RWPE1 (cell line): ENCODE measurements at regions not wholly inside any gene's neighbourhood (a gene's known extent, or its start where the extent isn't known, plus 50 kb on each side); places are given as distances from the start of the nearest gene placed in this dataset.

Experiments used
- CTCF ChIA-PET: fragments of 350-600 bp; sonication (Branson Sonifier 250); formaldehyde crosslinking; extraction: SDS; loops from one replicate; lab custom pipeline; 2021; lab: Yijun Ruan, JAX
- POLR2A ChIA-PET: fragments of 400-600 bp; formaldehyde crosslinking; extraction: SDS; loops from one replicate; lab custom pipeline; 2020; ENCODE audit warnings: antibody characterized with exemption; ENCODE audit not compliant: low non-redundant PET; lab: Yijun Ruan, JAX
- DNase-seq: peaks from one replicate; pipeline ENCODE4 v3.0.0; 2012; ENCODE audit warnings: low spot score
- H3K27ac ChIP-seq: fragments of 450-650 bp; 2 replicates; pipeline ENCODE4 v1.5.1; 2017
- TF ChIP-seq, protein P1 (sequence below): fragments of 450-650 bp; conservative IDR thresholded peaks from 2 replicates; pipeline ENCODE4 v1.5.1; 2017; ENCODE audit warnings: low read depth, mild to moderate bottlenecking

DNA sequence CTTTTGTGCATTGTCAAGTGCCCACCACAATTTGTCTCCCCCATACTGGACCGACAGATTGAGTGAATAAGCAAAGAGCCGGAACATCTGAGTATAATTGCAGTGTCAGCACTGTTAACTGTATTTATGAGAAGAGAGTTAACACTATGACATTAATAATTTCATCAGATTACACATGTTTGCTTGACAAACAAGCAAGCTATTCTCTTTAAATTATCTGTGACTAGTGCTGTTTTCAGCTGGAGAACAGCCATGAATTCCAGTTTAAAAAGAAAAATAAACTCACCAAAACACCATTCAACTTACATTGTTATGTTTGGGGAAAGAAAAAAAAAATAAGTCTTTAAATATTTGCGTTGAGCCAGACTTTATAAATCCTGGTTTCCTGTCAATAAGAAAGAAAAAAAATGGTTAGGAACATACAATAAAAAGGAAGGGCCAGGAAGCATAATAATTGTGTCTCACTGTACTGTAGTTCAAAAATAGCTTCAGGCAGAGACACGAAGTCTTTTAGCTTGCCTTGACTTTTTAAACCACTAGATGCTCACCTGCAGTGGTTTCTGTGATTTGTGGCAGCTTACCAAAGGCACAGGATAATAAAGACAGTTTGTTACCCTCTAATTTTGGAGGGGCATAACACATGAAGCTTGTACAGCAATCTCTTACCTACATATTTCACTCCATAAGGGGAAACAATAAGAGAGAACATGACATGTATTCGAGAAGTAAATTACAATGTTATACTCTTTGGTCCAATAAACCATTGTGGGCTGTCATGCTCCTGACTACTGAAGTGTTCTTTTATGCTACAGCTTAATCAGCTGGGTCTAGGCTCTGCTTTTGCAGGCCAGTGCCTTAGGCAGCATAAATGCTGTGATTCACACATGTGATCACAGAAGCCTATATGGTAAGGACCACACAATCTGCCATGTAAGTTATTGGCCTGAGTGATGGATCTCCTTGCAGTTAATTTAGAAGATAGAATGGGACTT is 302.0 kb upstream of the ADGRL2 start:
- H3K27ac ChIP-seq: no peak overlapping the region
- ChIA-PET CTCF (no interaction called here), POLR2A (no interaction called here)
- TF ChIP-seq, protein P1, sequence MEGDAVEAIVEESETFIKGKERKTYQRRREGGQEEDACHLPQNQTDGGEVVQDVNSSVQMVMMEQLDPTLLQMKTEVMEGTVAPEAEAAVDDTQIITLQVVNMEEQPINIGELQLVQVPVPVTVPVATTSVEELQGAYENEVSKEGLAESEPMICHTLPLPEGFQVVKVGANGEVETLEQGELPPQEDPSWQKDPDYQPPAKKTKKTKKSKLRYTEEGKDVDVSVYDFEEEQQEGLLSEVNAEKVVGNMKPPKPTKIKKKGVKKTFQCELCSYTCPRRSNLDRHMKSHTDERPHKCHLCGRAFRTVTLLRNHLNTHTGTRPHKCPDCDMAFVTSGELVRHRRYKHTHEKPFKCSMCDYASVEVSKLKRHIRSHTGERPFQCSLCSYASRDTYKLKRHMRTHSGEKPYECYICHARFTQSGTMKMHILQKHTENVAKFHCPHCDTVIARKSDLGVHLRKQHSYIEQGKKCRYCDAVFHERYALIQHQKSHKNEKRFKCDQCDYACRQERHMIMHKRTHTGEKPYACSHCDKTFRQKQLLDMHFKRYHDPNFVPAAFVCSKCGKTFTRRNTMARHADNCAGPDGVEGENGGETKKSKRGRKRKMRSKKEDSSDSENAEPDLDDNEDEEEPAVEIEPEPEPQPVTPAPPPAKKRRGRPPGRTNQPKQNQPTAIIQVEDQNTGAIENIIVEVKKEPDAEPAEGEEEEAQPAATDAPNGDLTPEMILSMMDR: no peak
- DNase-seq: no peak

DNA sequence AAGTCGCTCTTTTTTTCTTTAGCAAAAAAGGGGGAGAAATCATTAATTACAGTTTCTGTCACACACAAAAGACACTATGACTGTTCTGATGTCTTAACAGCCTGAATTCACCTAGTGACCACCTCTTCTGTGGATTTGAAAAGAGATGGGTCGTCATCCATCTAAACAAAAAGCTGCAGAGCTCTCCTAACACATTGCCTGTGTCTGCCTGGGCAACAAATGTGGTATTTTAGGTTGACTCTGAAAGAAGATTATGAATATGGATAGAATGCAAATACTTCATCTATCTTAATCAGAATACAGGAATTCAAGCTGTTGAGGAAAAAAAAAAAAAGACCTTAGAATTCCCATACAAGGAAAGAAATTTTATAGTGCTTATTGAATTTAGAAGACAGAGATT is 304.4 kb upstream of the ADGRL2 start:
- ChIA-PET POLR2A (no interaction called here), CTCF (interaction anchor here (0.6 kb wide), 1 partner anchor 212 kb away, joined by 3 read pairs; no protein-coding TSS in a partner anchor)
- TF ChIP-seq, protein P1: no peak
- no peak for DNase-seq
- H3K27ac ChIP-seq: no peak overlapping the region

DNA sequence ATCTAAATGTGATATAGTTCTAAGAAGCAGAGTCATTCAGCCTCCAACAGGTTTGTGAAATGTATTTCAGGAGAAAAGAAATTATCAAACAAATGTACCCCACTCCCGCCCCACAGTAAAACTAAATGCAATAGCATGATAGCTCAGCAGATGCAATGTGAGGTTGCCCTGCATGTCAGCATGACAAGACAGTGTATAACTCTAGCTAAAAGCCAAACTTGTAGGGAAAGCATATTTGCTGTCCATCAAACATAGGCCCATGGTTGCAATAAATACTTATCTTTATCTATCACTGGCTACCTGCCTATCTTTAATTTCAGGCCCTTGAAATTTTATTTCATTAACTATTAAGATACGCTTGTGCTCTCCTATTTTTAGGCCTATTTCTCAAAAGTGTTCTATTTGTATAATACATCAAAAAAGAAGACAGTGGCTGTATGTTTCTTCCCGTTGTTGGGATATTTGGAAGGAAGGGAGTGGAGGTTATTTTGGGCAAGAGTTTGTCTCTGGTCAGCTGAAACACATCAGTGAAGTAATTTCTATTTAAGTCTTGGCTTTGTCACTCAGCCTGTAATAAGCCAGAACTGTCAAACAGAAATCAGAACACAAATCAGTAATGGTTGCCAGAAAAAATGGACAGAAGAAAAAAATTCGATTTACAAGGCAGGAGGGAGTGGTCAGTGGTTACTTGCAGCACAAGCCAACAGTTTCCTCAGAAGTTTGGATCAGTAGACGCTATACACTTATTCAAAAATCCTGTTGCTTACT is 307.4 kb upstream of the ADGRL2 start:
- no peak for DNase-seq
- CTCF ChIA-PET: no interaction called here
- TF ChIP-seq, protein P1: no peak
- POLR2A ChIA-PET: no interaction called here
- no peak overlapping the region for H3K27ac ChIP-seq

DNA sequence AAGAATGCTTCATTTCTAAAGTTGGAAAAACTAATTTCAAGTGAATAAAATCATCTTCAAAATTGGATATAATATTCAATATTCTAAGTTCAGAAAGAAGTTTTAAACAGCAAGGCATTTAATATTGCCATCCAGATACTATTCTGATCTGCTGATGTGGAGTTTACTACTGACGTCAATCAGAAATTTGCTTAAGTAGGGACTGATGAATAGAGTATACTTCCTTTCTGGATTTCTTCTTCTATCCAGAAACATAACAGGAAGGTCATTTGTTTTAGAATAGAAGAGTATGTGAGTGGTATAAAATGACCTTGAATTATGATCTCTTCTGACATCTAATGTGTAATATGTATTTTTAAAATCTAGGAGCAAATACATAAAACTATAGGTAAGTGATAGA is 308.1 kb upstream of the ADGRL2 start:
- ChIA-PET CTCF (no interaction called here), POLR2A (no interaction called here)
- TF ChIP-seq, protein P1: no peak
- H3K27ac ChIP-seq: no peak overlapping the region
- no peak for DNase-seq

DNA sequence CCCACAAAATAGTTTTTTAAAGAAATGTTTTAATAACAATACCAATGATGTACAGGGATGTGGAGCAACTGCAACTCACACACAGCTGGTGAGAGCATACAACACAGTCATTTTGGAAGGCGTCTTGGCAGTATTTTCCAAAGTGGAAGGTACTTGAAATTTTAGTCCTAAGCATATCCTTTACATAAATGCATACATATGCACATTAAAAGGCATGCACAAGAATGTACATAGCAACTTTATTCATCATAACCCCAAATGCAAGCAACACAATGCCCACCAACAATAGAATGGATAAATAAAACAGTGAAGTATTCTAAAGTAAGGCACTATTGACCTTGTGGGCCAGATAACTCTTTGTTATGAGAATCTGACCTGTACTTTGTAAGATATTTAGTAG is 310.1 kb upstream of the ADGRL2 start:
- ChIA-PET CTCF (no interaction called here), POLR2A (no interaction called here)
- no peak overlapping the region for H3K27ac ChIP-seq
- TF ChIP-seq, protein P1: no peak
- no peak for DNase-seq

DNA sequence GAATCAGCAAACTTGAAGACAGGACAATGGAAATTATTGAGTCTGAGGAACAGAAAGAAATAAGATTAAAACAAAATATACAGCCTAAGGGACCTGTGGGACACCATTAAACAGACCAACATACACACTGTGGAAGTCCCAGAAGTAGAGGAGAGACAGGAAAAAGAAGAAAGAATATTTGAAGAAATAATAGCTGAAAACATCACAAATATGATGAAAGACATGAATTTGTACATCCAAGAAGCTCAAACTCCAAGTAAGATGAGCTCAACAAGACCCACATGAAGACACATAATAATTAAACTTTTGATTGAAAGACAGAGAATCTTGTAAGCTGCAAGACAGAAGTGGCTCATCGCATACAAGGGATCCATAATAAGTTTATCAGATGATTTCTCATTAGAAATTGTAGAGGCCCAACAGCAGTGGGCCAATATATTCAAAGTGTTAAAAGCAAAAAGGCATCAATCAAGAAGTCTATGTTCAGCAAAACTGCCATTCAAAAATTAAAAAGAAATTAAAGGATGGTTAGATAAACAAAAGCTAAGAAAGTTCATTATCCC is 311.3 kb upstream of the ADGRL2 start:
- TF ChIP-seq, protein P1: no peak
- no peak overlapping the region for H3K27ac ChIP-seq
- ChIA-PET CTCF (no interaction called here), POLR2A (no interaction called here)
- no peak for DNase-seq
